GM12878 (cell line): ENCODE measurements at regions not wholly inside any gene's neighbourhood (a gene's known extent, or its start where the extent isn't known, plus 50 kb on each side); places are given as distances from the start of the nearest gene placed in this dataset.

Experiments used
- ATAC-seq: fragments of 200-7000 bp; cut with Tn5 transposase; 3 replicates; pipeline ENCODE4 v1.9.1; 2020; ENCODE audit warnings: mild to moderate bottlenecking, moderate library complexity
- BruUV-seq: library from RNA; stranded (reverse); fragments of 400-500 nt; replicated peaks from 2 replicates; lab custom pipeline; 2021; lab: Mats Ljungman, UMichigan
- CTCF ChIA-PET: fragments of 300-600 bp; sonication (Branson Sonifier 250); formaldehyde crosslinking; extraction: SDS; loops from one replicate; lab custom pipeline; 2021; ENCODE audit warnings: inconsistent platforms; lab: Yijun Ruan, JAX
- POLR2A ChIA-PET: fragments of 350-600 bp; formaldehyde crosslinking; extraction: SDS; loops from one replicate; lab custom pipeline; 2021; ENCODE audit warnings: inconsistent platforms; lab: Charles Lee
- RAD21 ChIA-PET: fragments of 300-600 bp; sonication (Branson Sonifier 250); formaldehyde crosslinking; loops from one replicate; lab custom pipeline; 2023; ENCODE audit warnings: antibody characterized with exemption; ENCODE audit not compliant: unreplicated experiment; lab: Charles Lee
- SMC1A ChIA-PET: fragments of 300-600 bp; sonication (Branson Sonifier 250); formaldehyde crosslinking; loops from one replicate; lab custom pipeline; 2023; ENCODE audit not compliant: unreplicated experiment, uncharacterized antibody; lab: Charles Lee
- DNase-seq: peaks from one replicate; pipeline ENCODE4 v3.0.0-alpha.2; 2011; ENCODE audit warnings: low read depth, low spot score
- FAIRE-seq: peaks from 3 replicates; lab custom pipeline; 2011; peaks lifted over from hg19 to GRCh38; lab: Jason Lieb, UNC
- H2AFZ ChIP-seq: 2 replicates; pipeline ENCODE4 v1.6.0; 2011; ENCODE audit warnings: low read depth, low read length, control low read depth; ENCODE audit not compliant: control insufficient read depth
- H3K27ac ChIP-seq: 2 replicates; pipeline ENCODE4 v1.5.1; 2011; ENCODE audit warnings: control low read depth; ENCODE audit not compliant: control insufficient read depth, insufficient read depth
- H3K27me3 ChIP-seq, 2 experiments: replicated peaks in 1 of 2; 2 replicates each; pipeline versions ENCODE4 v1.6.0 to v1.6.1; 2011; ENCODE audit warnings: low read length in 1 of 2; ENCODE audit not compliant: control insufficient read depth in 2 of 2, insufficient read depth in 2 of 2
- H3K36me3 ChIP-seq, 2 experiments: 2 replicates each; pipeline ENCODE4 v1.5.1; 2011; ENCODE audit warnings: low read length in 1 of 2; ENCODE audit not compliant: control insufficient read depth in 2 of 2, insufficient read depth in 2 of 2
- H3K4me1 ChIP-seq: 2 replicates; pipeline ENCODE4 v1.6.1; 2011; ENCODE audit warnings: mild to moderate bottlenecking, low read length, moderate library complexity, mixed read lengths; ENCODE audit not compliant: control insufficient read depth, insufficient read depth
- H3K4me2 ChIP-seq: 2 replicates; pipeline ENCODE4 v1.6.0; 2011; ENCODE audit warnings: control low read depth; ENCODE audit not compliant: control insufficient read depth, insufficient read depth
- H3K4me3 ChIP-seq: fragments of 200-600 bp; sonication (generic); 2 replicates; pipeline ENCODE4 v1.5.1; 2016
- H3K79me2 ChIP-seq: 2 replicates; pipeline ENCODE4 v1.6.0; 2011; ENCODE audit warnings: low read length; ENCODE audit not compliant: control insufficient read depth, insufficient read depth
- H3K9ac ChIP-seq: 2 replicates; pipeline ENCODE4 v1.8.0; 2011; ENCODE audit warnings: low read length, control low read depth, mixed read lengths; ENCODE audit not compliant: control insufficient read depth, insufficient read depth
- H3K9me3 ChIP-seq: replicated peaks from 3 replicates; pipeline ENCODE4 v1.5.1; 2011; ENCODE audit warnings: mild to moderate bottlenecking, low read length; ENCODE audit not compliant: control insufficient read depth, insufficient read depth
- H4K20me1 ChIP-seq: 2 replicates; pipeline ENCODE4 v1.6.0; 2011; ENCODE audit not compliant: control insufficient read depth, insufficient read depth
- CBX5 ChIP-seq: sonication (generic); IDR thresholded peaks from 2 replicates; pipeline ENCODE4 v1.6.1; 2016; ENCODE audit warnings: low read depth, moderate library complexity, mild to moderate bottlenecking, inconsistent platforms
- CHD1 ChIP-seq: IDR thresholded peaks from 2 replicates; pipeline ENCODE4 v1.6.1; 2012; ENCODE audit warnings: low read depth, low read length, improper control_type of control experiment
- CREM ChIP-seq: IDR thresholded peaks from 2 replicates; pipeline ENCODE4 v1.6.1; 2014; ENCODE audit warnings: antibody characterized with exemption, low read depth
- EZH2 ChIP-seq: IDR thresholded peaks from 2 replicates; pipeline ENCODE4 v1.6.1; 2012; ENCODE audit warnings: low read depth, mild to moderate bottlenecking, control low read depth, inconsistent platforms, low read length, borderline replicate concordance; ENCODE audit not compliant: control insufficient read depth
- KLF5 ChIP-seq: fragments of 450-650 bp; IDR thresholded peaks from 2 replicates; pipeline ENCODE4 v1.6.1; 2014; ENCODE audit warnings: mild to moderate bottlenecking; ENCODE audit not compliant: partially characterized antibody
- MTA2 ChIP-seq: fragments of 450-650 bp; IDR thresholded peaks from 2 replicates; pipeline ENCODE4 v1.6.1; 2016; ENCODE audit warnings: low read depth, mild to moderate bottlenecking, moderate library complexity
- NBN ChIP-seq: fragments of 450-650 bp; IDR thresholded peaks from 2 replicates; pipeline ENCODE4 v1.6.1; 2016
- NFIC ChIP-seq: IDR thresholded peaks from 2 replicates; pipeline ENCODE4 v1.6.1; 2012; ENCODE audit warnings: low read depth, mild to moderate bottlenecking, inconsistent platforms, low read length, moderate library complexity
- NRF1 ChIP-seq: conservative IDR thresholded peaks from 2 replicates; pipeline ENCODE4 v1.6.1; 2011; ENCODE audit warnings: mild to moderate bottlenecking, low read depth, low read length, improper control_type of control experiment
- SIN3A ChIP-seq: IDR thresholded peaks from 2 replicates; pipeline ENCODE4 v1.6.1; 2012; ENCODE audit warnings: low read depth, low read length, improper control_type of control experiment
- YY1 ChIP-seq: IDR thresholded peaks from 2 replicates; pipeline ENCODE4 v1.6.1; 2011; ENCODE audit warnings: low read depth, mild to moderate bottlenecking, low read length
- ZNF622 ChIP-seq: fragments of 450-650 bp; IDR thresholded peaks from 2 replicates; pipeline ENCODE4 v1.6.1; 2017; ENCODE audit warnings: mild to moderate bottlenecking, inconsistent platforms
- WGBS: methylation state at CpG from one replicate; pipeline ENCODE4 v1.1.6; 2016; ENCODE audit warnings: low lambda C conversion rate; ENCODE audit not compliant: insufficient replicate concordance, insufficient coverage; ENCODE audit errors: missing lambda C conversion rate; 5-methylcytosine and 5-hydroxymethylcytosine counted together
- in situ Hi-C: fragments of 300-500 bp; cut with MboI; formaldehyde crosslinking; loops from 9 replicates; pipeline ENCODE4 v1.14.3; 2018; ENCODE audit warnings: mixed read lengths
- intact Hi-C: fragments of 100-400 bp; cut with micrococcal nuclease; formaldehyde crosslinking; loops from one replicate; pipeline ENCODE4 v1.14.2; 2022; ENCODE audit not compliant: unreplicated experiment
- TF ChIP-seq, protein P1 (sequence below): fragments of 450-650 bp; conservative IDR thresholded peaks from 2 replicates; pipeline ENCODE4 v1.6.1; 2017; ENCODE audit warnings: mild to moderate bottlenecking, moderate library complexity
- TF ChIP-seq, protein P2 (sequence below): fragments of 450-650 bp; IDR thresholded peaks from 2 replicates; pipeline ENCODE4 v1.6.1; 2016; ENCODE audit warnings: mild to moderate bottlenecking
- TF ChIP-seq, protein P3 (sequence below): fragments of 450-650 bp; IDR thresholded peaks from 2 replicates; pipeline ENCODE4 v1.6.1; 2017; ENCODE audit warnings: mild to moderate bottlenecking, low read depth, inconsistent platforms; ENCODE audit not compliant: poor library complexity, severe bottlenecking
- TF ChIP-seq, protein P4 (sequence below): fragments of 450-650 bp; IDR thresholded peaks from 2 replicates; pipeline ENCODE4 v1.6.1; 2018; ENCODE audit warnings: borderline replicate concordance, mild to moderate bottlenecking; ENCODE audit not compliant: partially characterized antibody

DNA sequence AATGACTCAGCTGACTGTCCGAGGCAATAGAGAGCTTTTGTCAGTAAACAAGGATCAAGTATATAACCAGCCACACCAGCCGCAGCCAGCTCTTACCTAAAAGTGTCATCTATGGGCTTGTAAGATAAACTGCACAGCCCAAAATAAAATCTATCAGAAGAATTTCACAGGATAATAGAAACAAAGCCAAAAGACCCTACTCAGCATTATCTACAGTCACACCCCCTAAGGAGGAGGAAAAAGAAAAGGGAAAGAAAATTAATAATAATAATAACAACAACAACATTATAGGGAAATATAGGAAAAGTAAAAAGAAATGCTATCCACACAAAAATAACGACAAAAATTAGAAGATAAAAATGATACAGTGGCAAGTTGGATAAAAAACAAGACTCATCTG is 1883.8 kb downstream of the OLFM4 start:
- Histone ChIP-seq H3K4me3 (no peak overlapping the region), H3K79me2 (no peaks in the 10 kb centered on the region), H3K27me3 (no peaks in the 10 kb centered on the region), H3K4me1 (no peaks in the 10 kb centered on the region), H4K20me1 (no peaks in the 10 kb centered on the region), H3K9me3 (no peaks in the 10 kb centered on the region), H3K4me2 (no peak overlapping the region), H2AFZ (no peak overlapping the region), H3K9ac (no peak overlapping the region), H3K36me3 (no peaks in the 10 kb centered on the region), H3K27ac (no peak overlapping the region)
- BruUV-seq, result no TSS peak
- in situ Hi-C loops, result no loop called here
- FAIRE-seq (no peak), ATAC-seq (no peak), DNase-seq (no peak)
- no peak for TF ChIP-seq CBX5
- TF ChIP-seq NRF1, result no peak
- TF ChIP-seq, protein P1, sequence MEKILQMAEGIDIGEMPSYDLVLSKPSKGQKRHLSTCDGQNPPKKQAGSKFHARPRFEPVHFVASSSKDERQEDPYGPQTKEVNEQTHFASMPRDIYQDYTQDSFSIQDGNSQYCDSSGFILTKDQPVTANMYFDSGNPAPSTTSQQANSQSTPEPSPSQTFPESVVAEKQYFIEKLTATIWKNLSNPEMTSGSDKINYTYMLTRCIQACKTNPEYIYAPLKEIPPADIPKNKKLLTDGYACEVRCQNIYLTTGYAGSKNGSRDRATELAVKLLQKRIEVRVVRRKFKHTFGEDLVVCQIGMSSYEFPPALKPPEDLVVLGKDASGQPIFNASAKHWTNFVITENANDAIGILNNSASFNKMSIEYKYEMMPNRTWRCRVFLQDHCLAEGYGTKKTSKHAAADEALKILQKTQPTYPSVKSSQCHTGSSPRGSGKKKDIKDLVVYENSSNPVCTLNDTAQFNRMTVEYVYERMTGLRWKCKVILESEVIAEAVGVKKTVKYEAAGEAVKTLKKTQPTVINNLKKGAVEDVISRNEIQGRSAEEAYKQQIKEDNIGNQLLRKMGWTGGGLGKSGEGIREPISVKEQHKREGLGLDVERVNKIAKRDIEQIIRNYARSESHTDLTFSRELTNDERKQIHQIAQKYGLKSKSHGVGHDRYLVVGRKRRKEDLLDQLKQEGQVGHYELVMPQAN, result no peak
- no peak for TF ChIP-seq CREM
- TF ChIP-seq ZNF622, result no peak
- no peak for TF ChIP-seq NBN
- TF ChIP-seq NFIC, result no peak
- no peak for TF ChIP-seq CHD1
- no peak for TF ChIP-seq YY1
- TF ChIP-seq, protein P2, sequence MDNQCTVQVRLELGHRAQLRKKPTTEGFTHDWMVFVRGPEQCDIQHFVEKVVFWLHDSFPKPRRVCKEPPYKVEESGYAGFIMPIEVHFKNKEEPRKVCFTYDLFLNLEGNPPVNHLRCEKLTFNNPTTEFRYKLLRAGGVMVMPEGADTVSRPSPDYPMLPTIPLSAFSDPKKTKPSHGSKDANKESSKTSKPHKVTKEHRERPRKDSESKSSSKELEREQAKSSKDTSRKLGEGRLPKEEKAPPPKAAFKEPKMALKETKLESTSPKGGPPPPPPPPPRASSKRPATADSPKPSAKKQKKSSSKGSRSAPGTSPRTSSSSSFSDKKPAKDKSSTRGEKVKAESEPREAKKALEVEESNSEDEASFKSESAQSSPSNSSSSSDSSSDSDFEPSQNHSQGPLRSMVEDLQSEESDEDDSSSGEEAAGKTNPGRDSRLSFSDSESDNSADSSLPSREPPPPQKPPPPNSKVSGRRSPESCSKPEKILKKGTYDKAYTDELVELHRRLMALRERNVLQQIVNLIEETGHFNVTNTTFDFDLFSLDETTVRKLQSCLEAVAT, result no peak
- TF ChIP-seq SIN3A, result no peak
- TF ChIP-seq MTA2, result no peak
- no peak for TF ChIP-seq KLF5
- TF ChIP-seq, protein P3, sequence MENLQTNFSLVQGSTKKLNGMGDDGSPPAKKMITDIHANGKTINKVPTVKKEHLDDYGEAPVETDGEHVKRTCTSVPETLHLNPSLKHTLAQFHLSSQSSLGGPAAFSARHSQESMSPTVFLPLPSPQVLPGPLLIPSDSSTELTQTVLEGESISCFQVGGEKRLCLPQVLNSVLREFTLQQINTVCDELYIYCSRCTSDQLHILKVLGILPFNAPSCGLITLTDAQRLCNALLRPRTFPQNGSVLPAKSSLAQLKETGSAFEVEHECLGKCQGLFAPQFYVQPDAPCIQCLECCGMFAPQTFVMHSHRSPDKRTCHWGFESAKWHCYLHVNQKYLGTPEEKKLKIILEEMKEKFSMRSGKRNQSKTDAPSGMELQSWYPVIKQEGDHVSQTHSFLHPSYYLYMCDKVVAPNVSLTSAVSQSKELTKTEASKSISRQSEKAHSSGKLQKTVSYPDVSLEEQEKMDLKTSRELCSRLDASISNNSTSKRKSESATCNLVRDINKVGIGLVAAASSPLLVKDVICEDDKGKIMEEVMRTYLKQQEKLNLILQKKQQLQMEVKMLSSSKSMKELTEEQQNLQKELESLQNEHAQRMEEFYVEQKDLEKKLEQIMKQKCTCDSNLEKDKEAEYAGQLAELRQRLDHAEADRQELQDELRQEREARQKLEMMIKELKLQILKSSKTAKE, result no peak
- TF ChIP-seq EZH2, result no peak
- TF ChIP-seq, protein P4, sequence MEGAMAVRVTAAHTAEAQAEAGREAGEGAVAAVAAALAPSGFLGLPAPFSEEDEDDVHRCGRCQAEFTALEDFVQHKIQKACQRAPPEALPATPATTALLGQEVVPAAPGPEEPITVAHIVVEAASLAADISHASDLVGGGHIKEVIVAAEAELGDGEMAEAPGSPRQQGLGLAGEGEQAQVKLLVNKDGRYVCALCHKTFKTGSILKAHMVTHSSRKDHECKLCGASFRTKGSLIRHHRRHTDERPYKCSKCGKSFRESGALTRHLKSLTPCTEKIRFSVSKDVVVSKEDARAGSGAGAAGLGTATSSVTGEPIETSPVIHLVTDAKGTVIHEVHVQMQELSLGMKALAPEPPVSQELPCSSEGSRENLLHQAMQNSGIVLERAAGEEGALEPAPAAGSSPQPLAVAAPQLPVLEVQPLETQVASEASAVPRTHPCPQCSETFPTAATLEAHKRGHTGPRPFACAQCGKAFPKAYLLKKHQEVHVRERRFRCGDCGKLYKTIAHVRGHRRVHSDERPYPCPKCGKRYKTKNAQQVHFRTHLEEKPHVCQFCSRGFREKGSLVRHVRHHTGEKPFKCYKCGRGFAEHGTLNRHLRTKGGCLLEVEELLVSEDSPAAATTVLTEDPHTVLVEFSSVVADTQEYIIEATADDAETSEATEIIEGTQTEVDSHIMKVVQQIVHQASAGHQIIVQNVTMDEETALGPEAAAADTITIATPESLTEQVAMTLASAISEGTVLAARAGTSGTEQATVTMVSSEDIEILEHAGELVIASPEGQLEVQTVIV, result no peak
- SMC1A ChIA-PET, result no interaction called here
- POLR2A ChIA-PET, result no interaction called here
- intact Hi-C loops, result no loop called here
- WGBS, result 19% methylated on average over 3 of the region's 3 CpGs
- CTCF ChIA-PET, result no interaction called here
- RAD21 ChIA-PET, result no interaction called here
